Neural progenitor cell (in vitro differentiated cells): ENCODE measurements at regions not wholly inside any gene's neighbourhood (a gene's known extent, or its start where the extent isn't known, plus 50 kb on each side); places are given as distances from the start of the nearest gene placed in this dataset.

Experiments
- CTCF ChIP-seq: fragments of 200-600 bp; sonication (generic); IDR thresholded peaks from 2 replicates; pipeline ENCODE4 v1.5.1; 2017; ENCODE audit warnings: antibody characterized with exemption, mild to moderate bottlenecking
- EZH2phosphoT487 ChIP-seq: fragments of 200-600 bp; sonication (generic); IDR thresholded peaks from 2 replicates; pipeline ENCODE4 v1.6.1; 2017; ENCODE audit warnings: antibody characterized with exemption

- TF ChIP-seq CTCF (no peak), EZH2phosphoT487 (no peak)
Observed at GRCh38 chr18:25420077-25420825, 68.3 kb upstream of the ZNF521 start.
